ENCODE measurements at regions not wholly inside any gene's neighbourhood (a gene's known extent, or its start where the extent isn't known, plus 50 kb on each side); places are given as distances from the start of the nearest gene placed in this dataset.

GRCh38 chr2:226589043-226589442 is 210.6 kb downstream of the IRS1 start:
- TF ChIP-seq CTCF (IDR thresholded peaks at IDR 0.05; ENCODE audit: borderline replicate concordance, extremely low read depth, low read length, poor library complexity, severe bottlenecking) (no peak), EZH2 (IDR thresholded peaks at IDR 0.05; ENCODE audit: borderline replicate concordance, low read depth, low read length, severe bottlenecking) (no peak)
